Glutamatergic neuron (in vitro differentiated cells): ENCODE measurements at regions not wholly inside any gene's neighbourhood (a gene's known extent, or its start where the extent isn't known, plus 50 kb on each side); places are given as distances from the start of the nearest gene placed in this dataset.

Experiments used
- DNase-seq: peaks from one replicate; pipeline ENCODE4 v3.0.0; 2022
- H3K27ac Mint-ChIP-seq: one replicate; pipeline ENCODE4 v1.8.0; 2020; ENCODE audit warnings: mild to moderate bottlenecking, mixed read lengths, inconsistent platforms; ENCODE audit not compliant: unreplicated experiment
- H3K27me3 Mint-ChIP-seq: one replicate; pipeline ENCODE4 v1.8.0; 2020; ENCODE audit warnings: mild to moderate bottlenecking, moderate library complexity, mixed read lengths, inconsistent platforms; ENCODE audit not compliant: unreplicated experiment
- H3K36me3 Mint-ChIP-seq: one replicate; pipeline ENCODE4 v1.8.0; 2020; ENCODE audit warnings: mild to moderate bottlenecking, mixed read lengths, inconsistent platforms; ENCODE audit not compliant: unreplicated experiment
- H3K4me1 Mint-ChIP-seq: one replicate; pipeline ENCODE4 v1.8.0; 2020; ENCODE audit warnings: mild to moderate bottlenecking, low read depth, mixed read lengths, inconsistent platforms; ENCODE audit not compliant: unreplicated experiment
- H3K4me3 Mint-ChIP-seq: one replicate; pipeline ENCODE4 v1.8.0; 2020; ENCODE audit warnings: mild to moderate bottlenecking, mixed read lengths, inconsistent platforms; ENCODE audit not compliant: unreplicated experiment
- H3K9me3 Mint-ChIP-seq: one replicate; pipeline ENCODE4 v1.8.0; 2020; ENCODE audit warnings: mild to moderate bottlenecking, moderate library complexity, mixed read lengths, inconsistent platforms; ENCODE audit not compliant: unreplicated experiment
- TF ChIP-seq, protein P1 (sequence below): fragments of 200-600 bp; sonication (generic); IDR thresholded peaks from one replicate; pipeline ENCODE4 v1.5.0; 2021; ENCODE audit not compliant: partially characterized antibody, unreplicated experiment

- H3K4me3 Mint-ChIP-seq = no peak overlapping the region
- DNase-seq = no peak
Measured at GRCh38 chr14:95784137-95784536, 70.2 kb upstream of the TCL1A start.

GRCh38 chr14:95776798-95777534 is 63.0 kb upstream of the TCL1A start:
- H3K36me3 Mint-ChIP-seq = no peaks in the 10 kb centered on the region
- H3K27me3 Mint-ChIP-seq = no peaks in the 10 kb centered on the region
- no peaks in the 10 kb centered on the region for H3K4me1 Mint-ChIP-seq
- TF ChIP-seq, protein P1, sequence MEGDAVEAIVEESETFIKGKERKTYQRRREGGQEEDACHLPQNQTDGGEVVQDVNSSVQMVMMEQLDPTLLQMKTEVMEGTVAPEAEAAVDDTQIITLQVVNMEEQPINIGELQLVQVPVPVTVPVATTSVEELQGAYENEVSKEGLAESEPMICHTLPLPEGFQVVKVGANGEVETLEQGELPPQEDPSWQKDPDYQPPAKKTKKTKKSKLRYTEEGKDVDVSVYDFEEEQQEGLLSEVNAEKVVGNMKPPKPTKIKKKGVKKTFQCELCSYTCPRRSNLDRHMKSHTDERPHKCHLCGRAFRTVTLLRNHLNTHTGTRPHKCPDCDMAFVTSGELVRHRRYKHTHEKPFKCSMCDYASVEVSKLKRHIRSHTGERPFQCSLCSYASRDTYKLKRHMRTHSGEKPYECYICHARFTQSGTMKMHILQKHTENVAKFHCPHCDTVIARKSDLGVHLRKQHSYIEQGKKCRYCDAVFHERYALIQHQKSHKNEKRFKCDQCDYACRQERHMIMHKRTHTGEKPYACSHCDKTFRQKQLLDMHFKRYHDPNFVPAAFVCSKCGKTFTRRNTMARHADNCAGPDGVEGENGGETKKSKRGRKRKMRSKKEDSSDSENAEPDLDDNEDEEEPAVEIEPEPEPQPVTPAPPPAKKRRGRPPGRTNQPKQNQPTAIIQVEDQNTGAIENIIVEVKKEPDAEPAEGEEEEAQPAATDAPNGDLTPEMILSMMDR = no peak
- H3K9me3 Mint-ChIP-seq = no peaks in the 10 kb centered on the region
- no peak overlapping the region for H3K27ac Mint-ChIP-seq
- H3K4me3 Mint-ChIP-seq = no peak overlapping the region
- DNase-seq = no peak

More at GRCh38 chr14:95784137-95784536, 70.2 kb upstream of the TCL1A start:
- Mint-ChIP-seq H3K27ac (no peak overlapping the region), H3K9me3 (no peaks in the 10 kb centered on the region), H3K27me3 (peaks cover 6% of the 10 kb centered on the region), H3K36me3 (no peaks in the 10 kb centered on the region), H3K4me1 (peaks cover 5% of the 10 kb centered on the region)
- TF ChIP-seq, protein P1 = no peak

DNA sequence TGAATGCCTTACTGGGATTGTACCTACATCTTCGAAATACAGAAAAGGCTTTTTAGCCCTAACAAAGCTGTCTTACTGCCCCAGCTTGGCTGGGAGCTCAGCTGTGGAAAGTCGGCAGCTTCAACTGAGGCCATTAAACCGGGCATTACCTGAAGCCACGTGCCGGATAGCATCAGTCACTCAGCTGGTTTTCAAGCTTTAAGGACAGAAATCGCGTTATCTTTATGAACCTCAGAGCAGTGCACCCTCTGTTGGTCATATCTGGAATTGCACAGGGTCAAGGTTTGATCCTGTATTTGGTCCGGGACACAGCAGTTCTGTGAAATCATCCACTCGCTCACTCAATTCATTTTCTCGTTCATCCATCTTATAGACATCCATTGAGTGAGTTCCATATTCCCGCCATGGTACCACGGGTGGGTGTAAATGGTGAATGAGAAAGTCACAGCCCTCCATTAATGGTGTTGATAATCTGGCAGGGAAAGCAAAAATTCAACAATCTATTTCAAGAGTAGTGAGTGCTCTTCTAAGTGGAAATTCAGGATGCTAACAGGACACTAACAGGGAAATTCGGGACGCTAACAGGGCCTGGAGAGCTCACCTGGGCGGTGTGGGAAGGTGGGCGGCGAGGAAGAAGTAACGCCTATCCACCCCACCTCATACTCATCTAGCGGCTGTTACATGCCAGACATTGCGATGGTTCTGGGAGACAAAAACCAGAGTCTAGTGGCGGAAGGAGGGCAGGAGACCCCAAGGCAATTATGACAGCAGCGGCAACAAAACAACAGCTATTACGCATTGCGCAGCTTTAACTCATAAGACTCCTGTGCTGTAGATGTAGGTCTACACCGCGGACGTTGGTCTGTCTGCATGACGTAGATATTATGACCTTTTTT is 60.6 kb upstream of the TCL1A start:
- H3K9me3 Mint-ChIP-seq = no peaks in the 10 kb centered on the region
- no peaks in the 10 kb centered on the region for H3K4me1 Mint-ChIP-seq
- H3K27ac Mint-ChIP-seq = no peak overlapping the region
- DNase-seq = peak; percentile 68
- TF ChIP-seq, protein P1 = peak; percentile 97
- H3K4me3 Mint-ChIP-seq = no peak overlapping the region
- H3K36me3 Mint-ChIP-seq = no peaks in the 10 kb centered on the region
- no peaks in the 10 kb centered on the region for H3K27me3 Mint-ChIP-seq

DNA sequence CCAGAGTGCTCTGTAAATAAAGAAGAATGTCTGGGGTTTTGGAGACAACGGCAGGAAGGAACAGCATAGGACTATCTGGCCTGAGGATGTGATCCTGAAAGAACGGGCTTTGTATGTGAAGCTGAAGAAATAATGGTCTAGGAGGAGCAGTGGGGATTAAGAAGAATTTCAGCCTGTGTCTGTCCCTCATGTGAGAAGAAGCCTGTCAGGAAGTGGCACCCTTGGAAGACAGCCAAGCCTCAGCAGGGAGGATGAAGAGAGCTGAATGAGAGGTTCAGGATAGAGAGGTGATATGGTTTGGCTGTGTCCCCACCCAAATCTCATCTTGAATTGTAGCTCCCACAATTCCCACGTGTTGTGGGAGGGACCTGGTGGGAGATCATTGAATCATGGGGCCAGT is 56.9 kb upstream of the TCL1A start:
- H3K27me3 Mint-ChIP-seq = peaks cover 2% of the 10 kb centered on the region
- TF ChIP-seq, protein P1 = no peak
- DNase-seq = no peak

More for the DNA sequence above, 56.9 kb upstream of the TCL1A start:
- H3K4me3 Mint-ChIP-seq = no peak overlapping the region
- no peaks in the 10 kb centered on the region for H3K4me1 Mint-ChIP-seq
- H3K36me3 Mint-ChIP-seq = no peaks in the 10 kb centered on the region
- no peak overlapping the region for H3K27ac Mint-ChIP-seq
- peaks cover 2% of the 10 kb centered on the region for H3K9me3 Mint-ChIP-seq
